NCI-H2171 (cell line): ENCODE measurements at regions not wholly inside any gene's neighbourhood (a gene's known extent, or its start where the extent isn't known, plus 50 kb on each side); places are given as distances from the start of the nearest gene placed in this dataset.

Experiments
- DNase-seq: peaks from one replicate; lab custom pipeline; 2025; lab: John Stamatoyannopoulos, UW

GRCh38 chr11:112817376-112817775 lies 143.8 kb upstream of the NCAM1 start:
- no peak for DNase-seq

GRCh38 chr11:112822478-112823274 lies 138.5 kb upstream of the NCAM1 start:
- DNase-seq, result no peak

- DNase-seq, result no peak
These were observed 135.2 kb upstream of the NCAM1 start for GRCh38 chr11:112826026-112826425.

GRCh38 chr11:112826788-112827187 lies 134.4 kb upstream of the NCAM1 start:
- no peak for DNase-seq

- DNase-seq, result no peak
These were observed 132.8 kb upstream of the NCAM1 start for GRCh38 chr11:112828421-112828820.

GRCh38 chr11:112829971-112830654 lies 131.1 kb upstream of the NCAM1 start:
- no peak for DNase-seq

GRCh38 chr11:112831041-112831440 lies 130.2 kb upstream of the NCAM1 start:
- no peak for DNase-seq

- no peak for DNase-seq
These were observed 129.1 kb upstream of the NCAM1 start for GRCh38 chr11:112831969-112832766.

GRCh38 chr11:112834277-112834755 lies 126.9 kb upstream of the NCAM1 start:
- DNase-seq, result no peak

- DNase-seq, result no peak
These were observed 125.5 kb upstream of the NCAM1 start for GRCh38 chr11:112835591-112836255.

GRCh38 chr11:112836256-112836602 lies 125.0 kb upstream of the NCAM1 start:
- no peak for DNase-seq

GRCh38 chr11:112837162-112837826 lies 123.9 kb upstream of the NCAM1 start:
- DNase-seq, result no peak

- DNase-seq, result no peak
These were observed 122.2 kb upstream of the NCAM1 start for GRCh38 chr11:112839051-112839450.

GRCh38 chr11:112841729-112842128 lies 119.5 kb upstream of the NCAM1 start:
- DNase-seq, result no peak

- DNase-seq, result no peak
These were observed 119.1 kb upstream of the NCAM1 start for GRCh38 chr11:112842151-112842550.

- DNase-seq, result no peak
These were observed 116.7 kb upstream of the NCAM1 start for GRCh38 chr11:112844517-112844916.

- no peak for DNase-seq
These were observed 113.7 kb upstream of the NCAM1 start for GRCh38 chr11:112847568-112847967.

- no peak for DNase-seq
These were observed 108.9 kb upstream of the NCAM1 start for GRCh38 chr11:112852143-112852866.

GRCh38 chr11:112856133-112856532 lies 105.1 kb upstream of the NCAM1 start:
- no peak for DNase-seq

GRCh38 chr11:112856591-112856990 lies 104.6 kb upstream of the NCAM1 start:
- DNase-seq, result no peak
